ENCODE measurements at regions not wholly inside any gene's neighbourhood (a gene's known extent, or its start where the extent isn't known, plus 50 kb on each side); places are given as distances from the start of the nearest gene placed in this dataset.

GRCh38 chr9:38311382-38312270 lies 80.9 kb upstream of the ALDH1B1 start:
- Histone ChIP-seq H3K4me1 (no peaks in the 10 kb centered on the region), H3K79me2 (no peaks in the 10 kb centered on the region)

GRCh38 chr9:38309324-38310195 lies 82.9 kb upstream of the ALDH1B1 start:
- Histone ChIP-seq H3K27me3 (ENCODE audit: control insufficient read depth, insufficient read depth, low read length) (no peaks in the 10 kb centered on the region), H3K27ac (no peak overlapping the region), H3K79me2 (no peaks in the 10 kb centered on the region), H3K4me1 (no peaks in the 10 kb centered on the region), H3K4me2 (ENCODE audit: low read length) (no peak overlapping the region), H3K36me3 (ENCODE audit: control insufficient read depth, insufficient read depth, low read length) (no peaks in the 10 kb centered on the region), H3K4me3 (ENCODE audit: low read depth, low read length) (no peak overlapping the region), H3K9ac (no peak overlapping the region), H3K9me3 (ENCODE audit: control insufficient read depth, low read length) (no peaks in the 10 kb centered on the region), H2AFZ (no peak overlapping the region)
- no peak for TF ChIP-seq CTCF (IDR thresholded peaks at IDR 0.05)

More at GRCh38 chr9:38311382-38312270, 80.9 kb upstream of the ALDH1B1 start:
- Histone ChIP-seq H3K9ac (no peak overlapping the region), H3K36me3 (ENCODE audit: control insufficient read depth, insufficient read depth, low read length) (no peaks in the 10 kb centered on the region), H3K27ac (no peak overlapping the region), H2AFZ (no peak overlapping the region), H3K9me3 (ENCODE audit: control insufficient read depth, low read length) (no peaks in the 10 kb centered on the region), H3K27me3 (ENCODE audit: control insufficient read depth, insufficient read depth, low read length) (no peaks in the 10 kb centered on the region), H3K4me3 (ENCODE audit: low read depth, low read length) (no peak overlapping the region), H3K4me2 (ENCODE audit: low read length) (no peak overlapping the region)
- no peak for TF ChIP-seq CTCF (IDR thresholded peaks at IDR 0.05)

GRCh38 chr9:38308136-38308535 lies 84.4 kb upstream of the ALDH1B1 start:
- no peaks in the 10 kb centered on the region for H3K4me1 ChIP-seq
- no peak overlapping the region for H3K27ac ChIP-seq
- no peak for TF ChIP-seq CTCF (IDR thresholded peaks at IDR 0.05)
- no peak overlapping the region for H2AFZ ChIP-seq
- no peaks in the 10 kb centered on the region for H3K79me2 ChIP-seq
- H3K4me2 ChIP-seq (ENCODE audit: low read length) = no peak overlapping the region
- no peaks in the 10 kb centered on the region for H3K9me3 ChIP-seq (ENCODE audit: control insufficient read depth, low read length)
- H3K4me3 ChIP-seq (ENCODE audit: low read depth, low read length) = no peak overlapping the region
- no peaks in the 10 kb centered on the region for H3K36me3 ChIP-seq (ENCODE audit: control insufficient read depth, insufficient read depth, low read length)
- H3K9ac ChIP-seq = no peak overlapping the region
- H3K27me3 ChIP-seq (ENCODE audit: control insufficient read depth, insufficient read depth, low read length) = no peaks in the 10 kb centered on the region

GRCh38 chr9:38306899-38307298 lies 85.6 kb upstream of the ALDH1B1 start:
- TF ChIP-seq CTCF (IDR thresholded peaks at IDR 0.05) = no peak
- no peak overlapping the region for H3K9ac ChIP-seq
- no peaks in the 10 kb centered on the region for H3K4me1 ChIP-seq
- no peak overlapping the region for H3K27ac ChIP-seq
- H3K4me3 ChIP-seq (ENCODE audit: low read depth, low read length) = no peak overlapping the region
- H3K27me3 ChIP-seq (ENCODE audit: control insufficient read depth, insufficient read depth, low read length) = no peaks in the 10 kb centered on the region
- no peaks in the 10 kb centered on the region for H3K9me3 ChIP-seq (ENCODE audit: control insufficient read depth, low read length)
- no peak overlapping the region for H2AFZ ChIP-seq
- no peaks in the 10 kb centered on the region for H3K36me3 ChIP-seq (ENCODE audit: control insufficient read depth, insufficient read depth, low read length)
- H3K79me2 ChIP-seq = no peaks in the 10 kb centered on the region
- no peak overlapping the region for H3K4me2 ChIP-seq (ENCODE audit: low read length)
